DND-41 (cell line): ENCODE measurements at regions not wholly inside any gene's neighbourhood (a gene's known extent, or its start where the extent isn't known, plus 50 kb on each side); places are given as distances from the start of the nearest gene placed in this dataset.

Experiments
- ATAC-seq: fragments of 200-7000 bp; cut with Tn5 transposase; 3 replicates; pipeline ENCODE4 v1.9.1; 2021; ENCODE audit warnings: low read depth; ENCODE audit not compliant: insufficient read depth
- DNase-seq: peaks from one replicate; pipeline ENCODE4 v3.0.0-alpha.2; 2020
- H2AFZ ChIP-seq: 2 replicates; pipeline ENCODE4 v1.6.0; 2012; ENCODE audit warnings: low read depth, low read length
- H3K27ac ChIP-seq: 2 replicates; pipeline ENCODE4 v1.5.1; 2012; ENCODE audit warnings: low read length, inconsistent platforms
- H3K27me3 ChIP-seq: fragments of 200-600 bp; sonication (generic); 2 replicates; pipeline ENCODE4 v1.6.0; 2012; ENCODE audit warnings: low read length, mild to moderate bottlenecking, inconsistent platforms; ENCODE audit not compliant: insufficient read depth, poor library complexity
- H3K36me3 ChIP-seq: 2 replicates; pipeline ENCODE4 v1.5.1; 2012; ENCODE audit warnings: low read length, inconsistent platforms; ENCODE audit not compliant: insufficient read depth
- H3K4me1 ChIP-seq: 2 replicates; pipeline ENCODE4 v1.5.1; 2012; ENCODE audit warnings: mild to moderate bottlenecking, low read length; ENCODE audit not compliant: insufficient read depth
- H3K4me2 ChIP-seq: 2 replicates; pipeline ENCODE4 v1.6.0; 2012; ENCODE audit warnings: mild to moderate bottlenecking, moderate library complexity, low read length, inconsistent platforms; ENCODE audit not compliant: insufficient read depth
- H3K4me3 ChIP-seq, 2 experiments: fragments of 200-600 bp in 1 of 2; shearing (Covaris generic) in 1 of 2; 2 replicates each; pipeline ENCODE4 v1.5.1; 2012 to 2016; ENCODE audit warnings: inconsistent platforms in 2 of 2, low read length in 2 of 2, mild to moderate bottlenecking in 2 of 2, low read depth in 1 of 2, moderate library complexity in 1 of 2
- H3K79me2 ChIP-seq: 2 replicates; pipeline ENCODE4 v1.6.0; 2012; ENCODE audit warnings: low read length, inconsistent platforms; ENCODE audit not compliant: insufficient read depth
- H3K9ac ChIP-seq: 2 replicates; pipeline ENCODE4 v1.6.0; 2012; ENCODE audit warnings: low read depth, mild to moderate bottlenecking, inconsistent platforms, low read length, moderate library complexity
- H3K9me3 ChIP-seq: 2 replicates; pipeline ENCODE4 v1.5.1; 2012; ENCODE audit warnings: low read length, moderate library complexity, mild to moderate bottlenecking, inconsistent platforms; ENCODE audit not compliant: insufficient read depth, severe bottlenecking
- H4K20me1 ChIP-seq: 2 replicates; pipeline ENCODE4 v1.6.0; 2012; ENCODE audit warnings: low read length; ENCODE audit not compliant: insufficient read depth
- CTCF ChIP-seq: IDR thresholded peaks from 2 replicates; pipeline ENCODE4 v1.5.1; 2012; ENCODE audit warnings: borderline replicate concordance, low read length, moderate library complexity, mild to moderate bottlenecking; ENCODE audit not compliant: poor library complexity, severe bottlenecking; ENCODE audit errors: extremely low read depth
- EZH2 ChIP-seq: IDR thresholded peaks from 3 replicates; pipeline ENCODE4 v1.6.1; 2012; ENCODE audit warnings: borderline replicate concordance, low read depth, mild to moderate bottlenecking, moderate library complexity, low read length, inconsistent platforms; ENCODE audit not compliant: severe bottlenecking

- Histone ChIP-seq H3K27me3 (peaks cover 3% of the 10 kb centered on the region), H3K9ac (no peak overlapping the region), H3K4me2 (no peak overlapping the region), H3K4me3 (no peak overlapping the region), H3K36me3 (no peaks in the 10 kb centered on the region), H3K9me3 (no peaks in the 10 kb centered on the region), H3K79me2 (no peaks in the 10 kb centered on the region), H4K20me1 (no peaks in the 10 kb centered on the region), H3K27ac (no peak overlapping the region), H2AFZ (no peak overlapping the region), H3K4me1 (no peaks in the 10 kb centered on the region)
- TF ChIP-seq EZH2 (no peak), CTCF (no peak)
- DNase-seq (no peak), ATAC-seq (no peak)
Observed at GRCh38 chr3:8094415-8094814, 407.2 kb upstream of the LMCD1 start.

GRCh38 chr3:8095724-8096123, 405.9 kb upstream of the LMCD1 start:
- no peak overlapping the region for H3K4me3 ChIP-seq
- no peaks in the 10 kb centered on the region for H4K20me1 ChIP-seq
- H2AFZ ChIP-seq = no peak overlapping the region
- no peaks in the 10 kb centered on the region for H3K79me2 ChIP-seq
- H3K4me2 ChIP-seq = no peak overlapping the region
- DNase-seq (no peak), ATAC-seq (no peak)
- H3K27ac ChIP-seq = no peak overlapping the region
- H3K4me1 ChIP-seq = no peaks in the 10 kb centered on the region
- no peaks in the 10 kb centered on the region for H3K9me3 ChIP-seq
- H3K27me3 ChIP-seq = peaks cover 3% of the 10 kb centered on the region
- no peak overlapping the region for H3K9ac ChIP-seq
- H3K36me3 ChIP-seq = no peaks in the 10 kb centered on the region
- TF ChIP-seq EZH2 (no peak), CTCF (peak; percentile 41)

DNA sequence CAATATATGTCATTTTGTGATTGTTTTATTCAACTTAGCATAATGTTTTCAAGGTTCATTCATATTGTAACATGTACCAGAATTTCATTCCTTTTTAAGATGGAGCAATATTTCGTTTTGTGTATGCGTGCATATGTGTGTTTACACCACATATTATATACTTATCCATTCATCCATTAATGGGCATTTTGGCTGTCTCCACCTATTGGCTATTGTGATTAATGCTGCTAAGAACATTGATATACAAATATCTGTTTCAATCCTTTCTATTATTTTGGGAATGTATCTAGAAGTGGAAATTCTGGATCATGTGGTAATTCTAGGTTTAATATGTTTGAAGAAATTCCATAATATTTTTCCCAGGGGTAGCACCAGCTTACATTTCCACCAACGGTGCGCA, 403.9 kb upstream of the LMCD1 start:
- ATAC-seq (no peak), DNase-seq (no peak)
- H3K36me3 ChIP-seq = no peaks in the 10 kb centered on the region
- peaks cover 3% of the 10 kb centered on the region for H3K27me3 ChIP-seq
- H3K4me1 ChIP-seq = no peaks in the 10 kb centered on the region
- H3K9me3 ChIP-seq = no peaks in the 10 kb centered on the region
- no peak for TF ChIP-seq EZH2
- TF ChIP-seq CTCF = peak; percentile 15
- H3K4me2 ChIP-seq = no peak overlapping the region
- no peak overlapping the region for H3K4me3 ChIP-seq
- H3K79me2 ChIP-seq = no peaks in the 10 kb centered on the region
- H4K20me1 ChIP-seq = no peaks in the 10 kb centered on the region
- no peak overlapping the region for H3K9ac ChIP-seq
- no peak overlapping the region for H3K27ac ChIP-seq
- no peak overlapping the region for H2AFZ ChIP-seq

GRCh38 chr3:8103954-8104353, 397.7 kb upstream of the LMCD1 start:
- H3K36me3 ChIP-seq = no peaks in the 10 kb centered on the region
- no peak overlapping the region for H3K4me3 ChIP-seq
- H2AFZ ChIP-seq = no peak overlapping the region
- ATAC-seq = no peak
- H3K4me2 ChIP-seq = no peak overlapping the region
- no peak for TF ChIP-seq EZH2
- TF ChIP-seq CTCF = no peak
- H3K27ac ChIP-seq = no peak overlapping the region
- H3K79me2 ChIP-seq = no peaks in the 10 kb centered on the region
- H3K9ac ChIP-seq = no peak overlapping the region
- no peaks in the 10 kb centered on the region for H3K27me3 ChIP-seq
- DNase-seq = no peak
- no peaks in the 10 kb centered on the region for H4K20me1 ChIP-seq
- no peaks in the 10 kb centered on the region for H3K9me3 ChIP-seq
- no peaks in the 10 kb centered on the region for H3K4me1 ChIP-seq
